ENCODE measurements at regions not wholly inside any gene's neighbourhood (a gene's known extent, or its start where the extent isn't known, plus 50 kb on each side); places are given as distances from the start of the nearest gene placed in this dataset.

- TF ChIP-seq EZH2phosphoT487 (IDR thresholded peaks at IDR 0.05; ENCODE audit: borderline replicate concordance): no peak
- TF ChIP-seq, protein P1, sequence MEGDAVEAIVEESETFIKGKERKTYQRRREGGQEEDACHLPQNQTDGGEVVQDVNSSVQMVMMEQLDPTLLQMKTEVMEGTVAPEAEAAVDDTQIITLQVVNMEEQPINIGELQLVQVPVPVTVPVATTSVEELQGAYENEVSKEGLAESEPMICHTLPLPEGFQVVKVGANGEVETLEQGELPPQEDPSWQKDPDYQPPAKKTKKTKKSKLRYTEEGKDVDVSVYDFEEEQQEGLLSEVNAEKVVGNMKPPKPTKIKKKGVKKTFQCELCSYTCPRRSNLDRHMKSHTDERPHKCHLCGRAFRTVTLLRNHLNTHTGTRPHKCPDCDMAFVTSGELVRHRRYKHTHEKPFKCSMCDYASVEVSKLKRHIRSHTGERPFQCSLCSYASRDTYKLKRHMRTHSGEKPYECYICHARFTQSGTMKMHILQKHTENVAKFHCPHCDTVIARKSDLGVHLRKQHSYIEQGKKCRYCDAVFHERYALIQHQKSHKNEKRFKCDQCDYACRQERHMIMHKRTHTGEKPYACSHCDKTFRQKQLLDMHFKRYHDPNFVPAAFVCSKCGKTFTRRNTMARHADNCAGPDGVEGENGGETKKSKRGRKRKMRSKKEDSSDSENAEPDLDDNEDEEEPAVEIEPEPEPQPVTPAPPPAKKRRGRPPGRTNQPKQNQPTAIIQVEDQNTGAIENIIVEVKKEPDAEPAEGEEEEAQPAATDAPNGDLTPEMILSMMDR (conservative IDR thresholded peaks at IDR 0.05; ENCODE audit: low read length): no peak
These were observed 206.7 kb upstream of the APCDD1 start for GRCh38 chr18:10247742-10248082.
